HCT116 (cell line): ENCODE measurements at regions not wholly inside any gene's neighbourhood (a gene's known extent, or its start where the extent isn't known, plus 50 kb on each side); places are given as distances from the start of the nearest gene placed in this dataset.

ENCODE experiments used
- ATAC-seq: fragments of 200-7000 bp; cut with Tn5 transposase; 2 replicates; pipeline ENCODE4 v1.9.1; 2020; ENCODE audit warnings: mild to moderate bottlenecking, moderate library complexity
- BruUV-seq: library from RNA; stranded (reverse); fragments of 400-500 nt; replicated peaks from 2 replicates; lab custom pipeline; 2021; lab: Mats Ljungman, UMichigan
- CTCF ChIA-PET: fragments of 300-600 bp; sonication (Branson Sonifier 250); formaldehyde crosslinking; loops from one replicate; lab custom pipeline; 2021; ENCODE audit warnings: antibody characterized with exemption; lab: Charles Lee
- POLR2A ChIA-PET: fragments of 300-600, 350-600 bp; sonication (Branson Sonifier 250); formaldehyde crosslinking; loops from one replicate; lab custom pipeline; 2021; ENCODE audit warnings: antibody characterized with exemption; lab: Charles Lee
- RAD21 ChIA-PET, 2 experiments: fragments of 300-600 bp; sonication (Branson Sonifier 250); formaldehyde crosslinking; loops; one replicate each; lab custom pipeline; 2023; ENCODE audit warnings: low total read pairs in 2 of 2; ENCODE audit not compliant: uncharacterized antibody in 2 of 2, unreplicated experiment in 2 of 2, low non-redundant PET in 1 of 2; lab: Charles Lee
- DNase-seq: peaks from one replicate; pipeline ENCODE4 v3.0.0-alpha.2; 2010; ENCODE audit warnings: low read depth, low spot score
- H2AFZ ChIP-seq: fragments of 200-600 bp; shearing (Covaris generic), sonication (generic); 2 replicates; pipeline ENCODE4 v1.6.1; 2017; ENCODE audit warnings: low read depth, mixed run types, mixed read lengths, antibody characterized with exemption, low read length; ENCODE audit not compliant: poor library complexity, severe bottlenecking
- H3K27ac ChIP-seq: 2 replicates; pipeline ENCODE4 v1.5.1; 2012; ENCODE audit warnings: low read depth, low read length
- H3K27me3 ChIP-seq: fragments of 200-600 bp; sonication (generic); 2 replicates; pipeline ENCODE4 v1.6.1; 2016; ENCODE audit warnings: mixed run types, low read length, mixed read lengths; ENCODE audit not compliant: insufficient read depth
- H3K36me3 ChIP-seq, 2 experiments: fragments of 200-500 bp in 1 of 2; fragments of 200-600 bp in 1 of 2; sonication (Bioruptor generic) in 1 of 2; sonication (generic) in 1 of 2; 2 replicates each; pipeline versions ENCODE4 v1.5.1 to v1.6.1; 2014 to 2016; ENCODE audit warnings: low read length in 2 of 2, inconsistent platforms in 1 of 2, mixed read lengths in 1 of 2, mixed run types in 1 of 2; ENCODE audit not compliant: insufficient read depth in 2 of 2, control insufficient read depth in 1 of 2
- H3K4me1 ChIP-seq, 2 experiments: fragments of 200-600 bp in 1 of 2; sonication (generic) in 1 of 2; 2 replicates each; pipeline versions ENCODE4 v1.5.1 to v1.6.1; 2012 to 2017; ENCODE audit warnings: low read length in 2 of 2, inconsistent platforms in 1 of 2, mild to moderate bottlenecking in 1 of 2, mixed read lengths in 1 of 2, mixed run types in 1 of 2, moderate library complexity in 1 of 2; ENCODE audit not compliant: insufficient read depth in 2 of 2, control insufficient read depth in 1 of 2
- H3K4me2 ChIP-seq: fragments of 200-600 bp; sonication (generic); 2 replicates; pipeline ENCODE4 v1.6.1; 2017; ENCODE audit warnings: mixed run types, low read length, mixed read lengths
- H3K4me3 ChIP-seq, 2 experiments: fragments of 200-600 bp in 1 of 2; sonication (generic) in 1 of 2; replicated peaks in 1 of 2; 2 replicates each; pipeline ENCODE4 v1.5.1; 2011 to 2016; ENCODE audit warnings: low read length in 2 of 2, control low read depth in 1 of 2, low read depth in 1 of 2, mild to moderate bottlenecking in 1 of 2, mixed read lengths in 1 of 2, mixed run types in 1 of 2
- H3K79me2 ChIP-seq: fragments of 200-600 bp; sonication (generic); 2 replicates; pipeline ENCODE4 v1.6.1; 2017; ENCODE audit warnings: mild to moderate bottlenecking, mixed run types, low read length, moderate library complexity, mixed read lengths; ENCODE audit not compliant: insufficient read depth
- H3K9ac ChIP-seq: fragments of 200-600 bp; sonication (generic); 2 replicates; pipeline ENCODE4 v1.6.1; 2016; ENCODE audit warnings: low read length, mixed read lengths
- H3K9me2 ChIP-seq: fragments of 200-600 bp; sonication (generic), shearing (Covaris generic); 2 replicates; pipeline ENCODE4 v1.6.1; 2017; ENCODE audit warnings: mixed run types, mild to moderate bottlenecking, moderate library complexity; ENCODE audit not compliant: insufficient read depth
- H3K9me3 ChIP-seq, 2 experiments: fragments of 200-500 bp in 1 of 2; fragments of 200-600 bp in 1 of 2; sonication (Bioruptor generic) in 1 of 2; sonication (generic) in 1 of 2; 2 replicates each; pipeline ENCODE4 v1.6.1; 2014 to 2017; ENCODE audit warnings: low read length in 2 of 2, mixed read lengths in 2 of 2, inconsistent platforms in 1 of 2, low read depth in 1 of 2, mild to moderate bottlenecking in 1 of 2, mixed run types in 1 of 2, moderate library complexity in 1 of 2; ENCODE audit not compliant: control insufficient read depth in 1 of 2, insufficient read depth in 1 of 2
- H4K20me1 ChIP-seq: fragments of 200-600 bp; sonication (generic), shearing (Covaris generic); 2 replicates; pipeline ENCODE4 v1.6.1; 2017; ENCODE audit warnings: mixed run types, mild to moderate bottlenecking, moderate library complexity; ENCODE audit not compliant: insufficient read depth
- CBX3 ChIP-seq: IDR thresholded peaks from 2 replicates; pipeline ENCODE4 v1.6.1; 2012; ENCODE audit warnings: low read depth
- CEBPB ChIP-seq: IDR thresholded peaks from 2 replicates; pipeline ENCODE4 v1.6.1; 2012; ENCODE audit warnings: low read depth
- ELF1 ChIP-seq: IDR thresholded peaks from 2 replicates; pipeline ENCODE4 v1.6.1; 2012; ENCODE audit warnings: low read depth, borderline replicate concordance
- EZH2 ChIP-seq: fragments of 200-600 bp; sonication (generic); IDR thresholded peaks from 2 replicates; pipeline ENCODE4 v1.6.1; 2017; ENCODE audit warnings: antibody characterized with exemption, mixed run types
- EZH2phosphoT487 ChIP-seq: fragments of 200-600 bp; IDR thresholded peaks from 2 replicates; pipeline ENCODE4 v1.6.1; 2018; ENCODE audit warnings: antibody characterized with exemption, borderline replicate concordance
- FOSL1 ChIP-seq: IDR thresholded peaks from 2 replicates; pipeline ENCODE4 v1.6.1; 2012; ENCODE audit warnings: low read depth
- JUND ChIP-seq: IDR thresholded peaks from 2 replicates; pipeline ENCODE4 v1.6.1; 2012
- POLR2A ChIP-seq: IDR thresholded peaks from 2 replicates; pipeline ENCODE4 v1.7.0; 2011; ENCODE audit warnings: borderline replicate concordance; ENCODE audit not compliant: insufficient read depth, insufficient read length; ENCODE audit errors: extremely low read depth
- POLR2AphosphoS5 ChIP-seq: IDR thresholded peaks from 2 replicates; pipeline ENCODE4 v1.6.1; 2011; ENCODE audit warnings: mild to moderate bottlenecking, low read depth, low read length, moderate library complexity
- SIN3A ChIP-seq: IDR thresholded peaks from 2 replicates; pipeline ENCODE4 v1.6.1; 2012; ENCODE audit warnings: low read depth
- SP1 ChIP-seq: IDR thresholded peaks from 2 replicates; pipeline ENCODE4 v1.6.1; 2012; ENCODE audit warnings: low read depth
- TCF7L2 ChIP-seq: IDR thresholded peaks from 2 replicates; pipeline ENCODE4 v1.7.0; 2011; ENCODE audit warnings: borderline replicate concordance, inconsistent platforms; ENCODE audit not compliant: insufficient read depth, insufficient read length; ENCODE audit errors: extremely low read depth
- YY1 ChIP-seq: IDR thresholded peaks from 2 replicates; pipeline ENCODE4 v1.6.1; 2011; ENCODE audit warnings: low read length, low read depth, moderate library complexity, mild to moderate bottlenecking; ENCODE audit not compliant: insufficient replicate concordance; ENCODE audit errors: extremely low read depth
- ZFX ChIP-seq: fragments of 450-650 bp; IDR thresholded peaks from 2 replicates; pipeline ENCODE4 v1.6.1; 2017
- intact Hi-C: fragments of 100-400 bp; cut with micrococcal nuclease; formaldehyde crosslinking; loops from 2 replicates; pipeline ENCODE4 v1.10.0; 2022
- TF ChIP-seq, protein P1 (sequence below): IDR thresholded peaks from 2 replicates; pipeline ENCODE4 v1.6.1; 2012
- TF ChIP-seq, protein P2 (sequence below), 3 experiments: fragments of 200-600 bp in 1 of 3; sonication (generic) in 1 of 3; IDR thresholded peaks in 2 of 3; conservative IDR thresholded peaks in 1 of 3; 2 replicates each; pipeline ENCODE4 v1.5.1; 2012 to 2017; ENCODE audit warnings: low read depth in 2 of 3, low read length in 2 of 3, antibody characterized with exemption in 1 of 3, borderline replicate concordance in 1 of 3, control low read depth in 1 of 3, mild to moderate bottlenecking in 1 of 3, mixed read lengths in 1 of 3, mixed run types in 1 of 3, moderate library complexity in 1 of 3; ENCODE audit not compliant: insufficient read depth in 1 of 3
- TF ChIP-seq, protein P3 (sequence below): IDR thresholded peaks from 2 replicates; pipeline ENCODE4 v1.6.1; 2011; ENCODE audit warnings: mild to moderate bottlenecking, low read length, moderate library complexity; ENCODE audit not compliant: insufficient replicate concordance; ENCODE audit errors: extremely low read depth

DNA sequence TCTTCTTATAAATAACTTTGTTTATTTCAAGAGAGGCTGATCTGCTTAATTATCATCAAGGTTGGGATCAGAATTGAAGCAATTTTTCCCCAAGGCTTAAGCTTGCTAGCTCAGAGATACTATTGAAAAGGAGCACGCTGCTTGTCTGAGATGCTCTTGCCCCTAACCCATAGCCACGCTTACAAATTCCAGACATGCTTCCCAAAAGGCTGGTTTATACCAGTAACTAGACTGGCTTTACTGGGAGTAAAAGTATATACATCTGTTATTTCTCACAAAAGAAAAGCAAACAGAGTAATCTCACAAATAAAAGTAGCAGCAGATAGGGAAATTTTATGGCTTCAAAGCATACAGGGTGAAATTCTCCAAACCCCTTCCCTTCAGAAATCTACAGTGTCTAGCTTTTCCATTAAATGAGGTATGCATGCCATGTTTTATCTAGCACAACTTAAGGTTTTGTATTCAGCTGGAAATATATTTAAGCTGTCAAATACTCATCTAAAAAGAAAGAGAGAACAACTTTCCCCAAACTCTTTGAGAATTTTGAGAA, 163.2 kb upstream of the TRPC7 start:
- no peaks in the 10 kb centered on the region for H4K20me1 ChIP-seq
- no peak overlapping the region for H2AFZ ChIP-seq
- H3K79me2 ChIP-seq: no peaks in the 10 kb centered on the region
- ATAC-seq (no peak), DNase-seq (no peak)
- no peak overlapping the region for H3K4me3 ChIP-seq
- no peak overlapping the region for H3K4me2 ChIP-seq
- CTCF ChIA-PET: no interaction called here
- H3K36me3 ChIP-seq: no peaks in the 10 kb centered on the region
- H3K9ac ChIP-seq: no peak overlapping the region
- RAD21 ChIA-PET: no interaction called here
- BruUV-seq: no TSS peak
- POLR2A ChIA-PET: no interaction called here
- no peaks in the 10 kb centered on the region for H3K9me2 ChIP-seq
- peaks cover 14% of the 10 kb centered on the region; the same call in 1 of the 2 replicates for H3K27me3 ChIP-seq
- H3K27ac ChIP-seq: no peak overlapping the region
- intact Hi-C loops: no loop called here
- TF ChIP-seq EZH2phosphoT487 (no peak), POLR2AphosphoS5 (no peak), SP1 (no peak)
- H3K9me3 ChIP-seq: no peaks in the 10 kb centered on the region
- H3K4me1 ChIP-seq: no peaks in the 10 kb centered on the region

DNA sequence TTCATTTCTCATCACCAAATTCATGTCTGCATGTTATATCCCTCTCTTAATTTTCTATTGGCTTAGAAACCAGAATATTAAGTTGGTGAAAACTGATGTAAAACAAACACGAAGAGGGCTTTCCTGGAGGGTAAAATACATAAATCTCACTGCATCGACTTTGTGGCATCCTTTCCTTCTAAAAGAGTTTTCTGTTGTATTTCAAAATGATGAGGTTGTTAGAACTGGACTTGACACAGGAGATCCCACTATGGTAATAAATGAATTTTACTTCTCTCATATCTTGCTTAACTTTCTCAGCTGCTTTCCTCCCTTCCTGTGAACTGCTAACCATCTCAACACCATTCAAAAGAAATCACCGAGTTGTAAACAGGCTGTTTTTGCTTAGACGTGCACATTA, 162.0 kb upstream of the TRPC7 start:
- no peak for ATAC-seq
- POLR2A ChIA-PET: no interaction called here
- no TSS peak for BruUV-seq

More for the DNA sequence above, 162.0 kb upstream of the TRPC7 start:
- no peaks in the 10 kb centered on the region for H3K4me1 ChIP-seq
- intact Hi-C loops: no loop called here
- TF ChIP-seq EZH2 (no peak), ELF1 (no peak), YY1 (no peak), CEBPB (no peak), CBX3 (no peak), EZH2phosphoT487 (no peak), JUND (no peak), TCF7L2 (no peak), POLR2A (no peak), FOSL1 (no peak), SP1 (no peak), ZFX (no peak), SIN3A (no peak)
- TF ChIP-seq, protein P1, sequence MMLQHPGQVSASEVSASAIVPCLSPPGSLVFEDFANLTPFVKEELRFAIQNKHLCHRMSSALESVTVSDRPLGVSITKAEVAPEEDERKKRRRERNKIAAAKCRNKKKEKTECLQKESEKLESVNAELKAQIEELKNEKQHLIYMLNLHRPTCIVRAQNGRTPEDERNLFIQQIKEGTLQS: no peak
- TF ChIP-seq, protein P2, sequence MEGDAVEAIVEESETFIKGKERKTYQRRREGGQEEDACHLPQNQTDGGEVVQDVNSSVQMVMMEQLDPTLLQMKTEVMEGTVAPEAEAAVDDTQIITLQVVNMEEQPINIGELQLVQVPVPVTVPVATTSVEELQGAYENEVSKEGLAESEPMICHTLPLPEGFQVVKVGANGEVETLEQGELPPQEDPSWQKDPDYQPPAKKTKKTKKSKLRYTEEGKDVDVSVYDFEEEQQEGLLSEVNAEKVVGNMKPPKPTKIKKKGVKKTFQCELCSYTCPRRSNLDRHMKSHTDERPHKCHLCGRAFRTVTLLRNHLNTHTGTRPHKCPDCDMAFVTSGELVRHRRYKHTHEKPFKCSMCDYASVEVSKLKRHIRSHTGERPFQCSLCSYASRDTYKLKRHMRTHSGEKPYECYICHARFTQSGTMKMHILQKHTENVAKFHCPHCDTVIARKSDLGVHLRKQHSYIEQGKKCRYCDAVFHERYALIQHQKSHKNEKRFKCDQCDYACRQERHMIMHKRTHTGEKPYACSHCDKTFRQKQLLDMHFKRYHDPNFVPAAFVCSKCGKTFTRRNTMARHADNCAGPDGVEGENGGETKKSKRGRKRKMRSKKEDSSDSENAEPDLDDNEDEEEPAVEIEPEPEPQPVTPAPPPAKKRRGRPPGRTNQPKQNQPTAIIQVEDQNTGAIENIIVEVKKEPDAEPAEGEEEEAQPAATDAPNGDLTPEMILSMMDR (IDR thresholded peaks at IDR 0.05 in 2 of 3, conservative IDR thresholded peaks at IDR 0.05 in 1 of 3; ENCODE audit: borderline replicate concordance in 1 of 3, insufficient read depth in 1 of 3, low read depth in 2 of 3, low read length in 2 of 3): no peak
- TF ChIP-seq, protein P3, sequence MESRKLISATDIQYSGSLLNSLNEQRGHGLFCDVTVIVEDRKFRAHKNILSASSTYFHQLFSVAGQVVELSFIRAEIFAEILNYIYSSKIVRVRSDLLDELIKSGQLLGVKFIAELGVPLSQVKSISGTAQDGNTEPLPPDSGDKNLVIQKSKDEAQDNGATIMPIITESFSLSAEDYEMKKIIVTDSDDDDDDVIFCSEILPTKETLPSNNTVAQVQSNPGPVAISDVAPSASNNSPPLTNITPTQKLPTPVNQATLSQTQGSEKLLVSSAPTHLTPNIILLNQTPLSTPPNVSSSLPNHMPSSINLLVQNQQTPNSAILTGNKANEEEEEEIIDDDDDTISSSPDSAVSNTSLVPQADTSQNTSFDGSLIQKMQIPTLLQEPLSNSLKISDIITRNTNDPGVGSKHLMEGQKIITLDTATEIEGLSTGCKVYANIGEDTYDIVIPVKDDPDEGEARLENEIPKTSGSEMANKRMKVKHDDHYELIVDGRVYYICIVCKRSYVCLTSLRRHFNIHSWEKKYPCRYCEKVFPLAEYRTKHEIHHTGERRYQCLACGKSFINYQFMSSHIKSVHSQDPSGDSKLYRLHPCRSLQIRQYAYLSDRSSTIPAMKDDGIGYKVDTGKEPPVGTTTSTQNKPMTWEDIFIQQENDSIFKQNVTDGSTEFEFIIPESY: no peak
- TF ChIP-seq, all 23 proteins: peak for 0
- Histone ChIP-seq H4K20me1 (no peaks in the 10 kb centered on the region), H3K27me3 (peaks cover 14% of the 10 kb centered on the region; the same call in 1 of the 2 replicates), H2AFZ (no peak overlapping the region), H3K9ac (no peak overlapping the region), H3K27ac (no peak overlapping the region), H3K9me3 (no peaks in the 10 kb centered on the region), H3K79me2 (no peaks in the 10 kb centered on the region), H3K36me3 (no peaks in the 10 kb centered on the region), H3K9me2 (no peaks in the 10 kb centered on the region), H3K4me3 (no peak overlapping the region), H3K4me2 (no peak overlapping the region)
- ChIA-PET CTCF (no interaction called here), RAD21 (no interaction called here)
- DNase-seq: no peak
